AG09309 (cell line): ENCODE measurements at regions not wholly inside any gene's neighbourhood (a gene's known extent, or its start where the extent isn't known, plus 50 kb on each side); places are given as distances from the start of the nearest gene placed in this dataset.

ENCODE experiments used
- DNase-seq: peaks from one replicate; pipeline ENCODE4 v3.0.0-alpha.2; 2010; ENCODE audit warnings: low read depth
- H3K4me3 ChIP-seq: 2 replicates; pipeline ENCODE4 v1.5.1; 2011; ENCODE audit warnings: mild to moderate bottlenecking, low read depth, low read length, moderate library complexity; ENCODE audit not compliant: control insufficient read depth
- CTCF ChIP-seq: IDR thresholded peaks from 2 replicates; pipeline ENCODE4 v1.5.1; 2011; ENCODE audit warnings: mild to moderate bottlenecking, low read depth, low read length, inconsistent platforms; ENCODE audit not compliant: insufficient read depth, control insufficient read depth; ENCODE audit errors: missing control alignments

- no peak for DNase-seq
- H3K4me3 ChIP-seq = no peak overlapping the region
- no peak for TF ChIP-seq CTCF
These were observed 553.3 kb upstream of the SGCD start for GRCh38 chr5:155773680-155774079.

- DNase-seq = no peak
- TF ChIP-seq CTCF = no peak
- H3K4me3 ChIP-seq = no peak overlapping the region
These were observed 546.7 kb upstream of the SGCD start for GRCh38 chr5:155780260-155780659.

GRCh38 chr5:155783246-155783645 lies 543.7 kb upstream of the SGCD start:
- no peak for DNase-seq
- H3K4me3 ChIP-seq = no peak overlapping the region
- TF ChIP-seq CTCF = no peak

- DNase-seq = no peak
- H3K4me3 ChIP-seq = no peak overlapping the region
- no peak for TF ChIP-seq CTCF
These were observed 543.2 kb upstream of the SGCD start for GRCh38 chr5:155783791-155784190.

- DNase-seq = no peak
- TF ChIP-seq CTCF = no peak
- H3K4me3 ChIP-seq = no peak overlapping the region
These were observed 540.9 kb upstream of the SGCD start for GRCh38 chr5:155786108-155786507.

- H3K4me3 ChIP-seq = no peak overlapping the region
- DNase-seq = no peak
- no peak for TF ChIP-seq CTCF
These were observed 534.1 kb upstream of the SGCD start for GRCh38 chr5:155792873-155793272.

- no peak for DNase-seq
- TF ChIP-seq CTCF = no peak
- no peak overlapping the region for H3K4me3 ChIP-seq
These were observed 532.2 kb upstream of the SGCD start for GRCh38 chr5:155794795-155795194.
